Upper lobe of left lung (tissue), 6 donors: ENCODE measurements at regions not wholly inside any gene's neighbourhood (a gene's known extent, or its start where the extent isn't known, plus 50 kb on each side); places are given as distances from the start of the nearest gene placed in this dataset.

Experiments
- ATAC-seq, 2 donors: fragments of 200-7000 bp; cut with Tn5 transposase; one replicate each; pipeline ENCODE4 v1.9.1; 2022; ENCODE audit warnings: mild to moderate bottlenecking in 2 of 2, moderate library complexity in 2 of 2; ENCODE audit not compliant: low FRiP score in 2 of 2
- DNase-seq, 2 donors: peaks; one replicate each; pipeline ENCODE4 v3.0.0-alpha.2; 2019 to 2020
- H3K27ac ChIP-seq, 4 donors: fragments of 200-600 bp; sonication (generic); one replicate each; pipeline ENCODE4 v1.5.1; 2016 to 2019
- H3K27me3 ChIP-seq, 4 donors: fragments of 200-600 bp; sonication (generic); one replicate each; pipeline ENCODE4 v1.5.1; 2017 to 2019
- H3K36me3 ChIP-seq, 4 donors: fragments of 200-600 bp; sonication (generic); one replicate each; pipeline ENCODE4 v1.5.1; 2016 to 2019
- H3K4me1 ChIP-seq, 4 donors: fragments of 200-600 bp; sonication (generic); one replicate each; pipeline ENCODE4 v1.5.1; 2018 to 2019
- H3K4me3 ChIP-seq, 4 donors: fragments of 200-600 bp; sonication (generic); one replicate each; pipeline ENCODE4 v1.5.1; 2017 to 2019; ENCODE audit warnings: mild to moderate bottlenecking in 2 of 4, moderate library complexity in 1 of 4
- H3K9me3 ChIP-seq, 4 donors: fragments of 200-600 bp; sonication (generic); one replicate each; pipeline ENCODE4 v1.5.1; 2018 to 2019
- EP300 ChIP-seq, 4 donors: sonication (generic); formaldehyde crosslinking; IDR thresholded peaks; one replicate each; pipeline ENCODE4 v1.5.1; 2017; ENCODE audit warnings: antibody characterized with exemption in 4 of 4, control low read depth in 2 of 4
- POLR2A ChIP-seq, 4 donors: fragments of 450-650 bp; IDR thresholded peaks; one replicate each; pipeline ENCODE4 v1.5.1; 2016 to 2017; ENCODE audit warnings: antibody characterized with exemption in 4 of 4, mild to moderate bottlenecking in 2 of 4
- POLR2AphosphoS5 ChIP-seq, 2 donors: sonication (generic); formaldehyde crosslinking; IDR thresholded peaks; one replicate each; pipeline ENCODE4 v1.5.1; 2017; ENCODE audit warnings: antibody characterized with exemption in 2 of 2
- WGBS, 2 donors: methylation state at CpG; one replicate each; pipeline ENCODE4 v1.1.5; 2017 to 2018; 5-methylcytosine and 5-hydroxymethylcytosine counted together
- TF ChIP-seq, protein P1 (sequence below), 6 experiments: fragments of 450-650 bp in 4 of 6; fragments of 200-600 bp in 2 of 6; sonication (generic) in 2 of 6; IDR thresholded peaks; one replicate each; pipeline ENCODE4 v1.5.1; 2016 to 2019; ENCODE audit warnings: antibody characterized with exemption in 6 of 6
- donor health status: DM: no; HTN: no; CAD: no; lungs with moderate emphysema.
- donor health status: DM: no; HTN: yes; CAD: no; lungs with severe emphysema.

DNA sequence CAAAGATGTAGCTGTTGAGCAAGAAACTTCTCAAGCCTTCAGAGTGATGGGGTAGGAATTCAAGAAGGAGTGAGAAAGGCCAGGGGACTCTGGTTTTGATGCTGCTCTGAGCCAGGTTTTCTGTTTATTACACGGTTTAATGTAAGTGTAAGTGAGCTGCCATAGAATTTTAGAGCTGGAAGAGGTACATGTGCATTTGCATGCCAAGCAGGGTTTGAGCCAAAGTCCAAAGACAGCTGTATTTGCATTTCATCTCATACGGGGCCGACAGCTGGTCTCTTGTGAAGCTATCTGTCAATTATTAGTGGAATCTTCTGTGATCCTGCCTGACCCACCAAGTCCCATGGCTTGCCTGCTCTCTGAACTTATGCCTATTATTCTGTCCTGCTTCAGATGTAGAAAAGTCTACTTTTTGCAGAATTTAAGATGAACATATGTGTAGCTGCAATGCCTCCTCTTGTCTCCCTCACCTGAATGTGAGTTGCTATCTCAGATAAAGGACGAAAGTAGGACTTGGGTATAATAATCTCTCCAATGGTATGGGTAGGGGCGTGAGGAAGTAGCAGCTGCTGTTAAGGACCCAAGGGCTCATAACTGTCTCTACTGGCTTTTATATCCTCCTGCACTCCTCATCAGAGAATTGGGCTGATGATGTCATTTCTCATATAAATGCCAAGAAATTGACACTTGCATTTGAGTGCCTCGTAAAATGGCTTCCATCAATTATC, 160.0 kb downstream of the SQOR start:
- H3K4me3 ChIP-seq = no peak overlapping the region
- H3K27ac ChIP-seq = no peak overlapping the region
- WGBS, 2 donors = 58 to 67% methylated on average over 6 of the region's 6 CpGs
- TF ChIP-seq POLR2A (IDR thresholded peaks at IDR 0.05) (no peak), EP300 (IDR thresholded peaks at IDR 0.05) (no peak), POLR2AphosphoS5 (IDR thresholded peaks at IDR 0.05) (no peak)
- TF ChIP-seq, protein P1, sequence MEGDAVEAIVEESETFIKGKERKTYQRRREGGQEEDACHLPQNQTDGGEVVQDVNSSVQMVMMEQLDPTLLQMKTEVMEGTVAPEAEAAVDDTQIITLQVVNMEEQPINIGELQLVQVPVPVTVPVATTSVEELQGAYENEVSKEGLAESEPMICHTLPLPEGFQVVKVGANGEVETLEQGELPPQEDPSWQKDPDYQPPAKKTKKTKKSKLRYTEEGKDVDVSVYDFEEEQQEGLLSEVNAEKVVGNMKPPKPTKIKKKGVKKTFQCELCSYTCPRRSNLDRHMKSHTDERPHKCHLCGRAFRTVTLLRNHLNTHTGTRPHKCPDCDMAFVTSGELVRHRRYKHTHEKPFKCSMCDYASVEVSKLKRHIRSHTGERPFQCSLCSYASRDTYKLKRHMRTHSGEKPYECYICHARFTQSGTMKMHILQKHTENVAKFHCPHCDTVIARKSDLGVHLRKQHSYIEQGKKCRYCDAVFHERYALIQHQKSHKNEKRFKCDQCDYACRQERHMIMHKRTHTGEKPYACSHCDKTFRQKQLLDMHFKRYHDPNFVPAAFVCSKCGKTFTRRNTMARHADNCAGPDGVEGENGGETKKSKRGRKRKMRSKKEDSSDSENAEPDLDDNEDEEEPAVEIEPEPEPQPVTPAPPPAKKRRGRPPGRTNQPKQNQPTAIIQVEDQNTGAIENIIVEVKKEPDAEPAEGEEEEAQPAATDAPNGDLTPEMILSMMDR (IDR thresholded peaks at IDR 0.05) = no peak
- DNase-seq = no peak
- no peaks in the 10 kb centered on the region for H3K27me3 ChIP-seq
- no peaks in the 10 kb centered on the region for H3K9me3 ChIP-seq
- ATAC-seq = no peak
- H3K4me1 ChIP-seq = no peaks in the 10 kb centered on the region
- no peaks in the 10 kb centered on the region for H3K36me3 ChIP-seq

DNA sequence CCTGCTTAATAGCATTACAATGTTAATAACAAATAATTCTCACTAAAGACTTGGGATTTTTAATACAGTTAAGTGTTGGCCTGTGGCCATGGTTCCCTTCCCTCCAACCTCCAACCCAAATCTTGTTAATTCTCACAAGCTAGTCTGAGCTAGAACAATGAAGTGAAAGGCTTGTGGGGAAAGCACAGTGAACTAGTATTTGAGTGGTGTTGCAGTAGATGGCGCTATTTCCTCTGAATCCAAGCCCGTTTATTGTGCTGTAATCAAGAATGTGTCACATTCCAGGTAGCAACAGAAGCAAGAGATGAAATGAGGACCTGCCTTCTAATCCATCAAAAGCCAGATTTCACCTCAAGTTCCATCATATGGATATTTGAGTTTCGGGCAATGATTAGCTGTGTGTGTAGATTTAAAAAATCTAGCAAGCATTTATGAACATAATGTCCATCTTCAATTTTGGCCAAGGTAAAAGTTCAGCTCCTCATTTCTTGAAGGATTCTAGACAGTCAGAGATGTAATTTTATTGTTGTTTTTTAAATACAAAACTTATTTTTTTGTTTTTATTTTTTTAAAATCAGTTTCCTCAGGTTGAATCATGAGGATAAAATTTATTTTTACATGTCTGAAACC, 160.7 kb downstream of the SQOR start:
- Histone ChIP-seq H3K36me3 (no peaks in the 10 kb centered on the region), H3K27ac (no peak overlapping the region), H3K4me1 (no peaks in the 10 kb centered on the region), H3K9me3 (no peaks in the 10 kb centered on the region), H3K4me3 (no peak overlapping the region), H3K27me3 (no peaks in the 10 kb centered on the region)
- DNase-seq (no peak), ATAC-seq (no peak)
- TF ChIP-seq EP300 (IDR thresholded peaks at IDR 0.05) (no peak), POLR2AphosphoS5 (IDR thresholded peaks at IDR 0.05) (no peak), POLR2A (IDR thresholded peaks at IDR 0.05) (no peak)
- TF ChIP-seq, protein P1 (IDR thresholded peaks at IDR 0.05) = peak in 5 of 6 experiments; percentile 24 to 69 (median 63)
- 12 to 14% methylated on average over 3 of the region's 3 CpGs for WGBS, 2 donors

DNA sequence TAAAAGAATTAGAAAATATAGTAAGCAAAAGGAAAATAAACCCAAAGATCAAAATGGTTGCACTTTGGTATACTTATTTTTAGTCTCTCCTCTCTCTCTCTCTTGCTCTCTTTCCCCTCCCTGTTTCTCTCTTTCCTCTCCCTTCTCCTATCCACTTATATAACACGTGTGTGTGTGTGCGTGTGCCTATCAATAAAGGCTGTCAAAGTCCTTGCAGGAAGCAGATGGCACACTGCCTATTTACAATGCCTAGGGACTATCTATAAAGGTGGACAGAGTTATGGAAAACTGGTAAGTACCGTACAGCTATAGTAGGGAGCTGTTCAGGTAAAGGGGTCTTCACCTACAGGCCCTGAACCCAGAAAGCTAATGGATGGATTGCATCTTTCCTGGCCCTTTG, 161.6 kb downstream of the SQOR start:
- no peaks in the 10 kb centered on the region for H3K9me3 ChIP-seq
- TF ChIP-seq POLR2A (IDR thresholded peaks at IDR 0.05) (no peak), POLR2AphosphoS5 (IDR thresholded peaks at IDR 0.05) (no peak), EP300 (IDR thresholded peaks at IDR 0.05) (no peak)
- TF ChIP-seq, protein P1 (IDR thresholded peaks at IDR 0.05) = no peak
- H3K36me3 ChIP-seq = no peaks in the 10 kb centered on the region
- no peaks in the 10 kb centered on the region for H3K4me1 ChIP-seq
- H3K27ac ChIP-seq = no peak overlapping the region
- H3K4me3 ChIP-seq = no peak overlapping the region
- ATAC-seq (peak in 1 of 2 donors; percentile 47), DNase-seq (no peak)
- no peaks in the 10 kb centered on the region for H3K27me3 ChIP-seq
- WGBS, 2 donors = 59 to 60% methylated on average over 3 of the region's 3 CpGs

DNA sequence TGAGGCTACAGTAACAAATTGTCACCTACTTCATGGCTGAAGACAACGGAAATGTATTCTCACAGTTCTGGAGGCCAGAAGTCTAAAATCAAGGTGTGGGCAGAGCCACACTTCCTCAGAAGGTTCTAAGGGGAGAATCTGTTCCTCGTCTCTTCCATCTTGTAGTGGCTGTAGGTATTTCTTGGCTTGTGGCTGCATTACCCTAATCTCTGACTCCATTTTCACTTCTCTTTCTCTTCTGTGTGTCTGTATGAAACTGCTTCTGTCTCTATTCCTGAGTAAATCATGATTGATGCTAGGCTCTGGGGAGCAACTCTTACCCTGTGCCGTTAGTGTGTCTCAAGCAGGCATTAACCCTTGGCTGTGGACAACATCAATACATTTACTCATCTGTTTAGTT, 164.7 kb downstream of the SQOR start:
- ATAC-seq = no peak
- Histone ChIP-seq H3K27ac (no peak overlapping the region), H3K27me3 (no peaks in the 10 kb centered on the region), H3K4me3 (no peak overlapping the region), H3K36me3 (no peaks in the 10 kb centered on the region), H3K4me1 (no peaks in the 10 kb centered on the region), H3K9me3 (no peaks in the 10 kb centered on the region)
- TF ChIP-seq POLR2A (IDR thresholded peaks at IDR 0.05) (no peak), POLR2AphosphoS5 (IDR thresholded peaks at IDR 0.05) (no peak), EP300 (IDR thresholded peaks at IDR 0.05) (no peak)
- TF ChIP-seq, protein P1 (IDR thresholded peaks at IDR 0.05) = no peak
- WGBS, 2 donors = 71 to 74% methylated on average over 3 of the region's 3 CpGs
- no peak for DNase-seq
